NOMO-1 (cell line): ENCODE measurements at regions not wholly inside any gene's neighbourhood (a gene's known extent, or its start where the extent isn't known, plus 50 kb on each side); places are given as distances from the start of the nearest gene placed in this dataset.

Experiments used
- DNase-seq, 2 experiments: peaks; one replicate each; lab custom pipeline; 2025; ENCODE audit not compliant: unreplicated experiment in 2 of 2; lab: John Stamatoyannopoulos, UW

DNA sequence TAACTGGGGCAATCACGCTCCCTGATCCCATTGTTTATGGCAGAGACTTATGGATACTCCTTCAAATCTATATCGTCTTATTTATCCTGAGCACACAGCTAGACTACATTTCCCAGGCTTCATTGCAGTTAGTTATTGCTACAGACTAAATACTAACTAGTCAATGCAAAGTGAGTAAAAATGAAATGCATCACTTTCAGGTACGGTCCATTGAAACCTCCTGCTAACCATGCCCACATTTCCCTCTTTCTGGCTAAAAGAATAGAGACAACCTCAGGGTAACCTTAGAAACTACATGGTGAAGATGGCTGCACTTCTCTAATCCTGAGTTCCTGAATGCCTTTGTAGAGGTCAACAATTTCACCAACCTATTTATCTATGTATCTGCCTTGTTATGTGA is 437.4 kb downstream of the EPHA4 start:
- DNase-seq: no peak

DNA sequence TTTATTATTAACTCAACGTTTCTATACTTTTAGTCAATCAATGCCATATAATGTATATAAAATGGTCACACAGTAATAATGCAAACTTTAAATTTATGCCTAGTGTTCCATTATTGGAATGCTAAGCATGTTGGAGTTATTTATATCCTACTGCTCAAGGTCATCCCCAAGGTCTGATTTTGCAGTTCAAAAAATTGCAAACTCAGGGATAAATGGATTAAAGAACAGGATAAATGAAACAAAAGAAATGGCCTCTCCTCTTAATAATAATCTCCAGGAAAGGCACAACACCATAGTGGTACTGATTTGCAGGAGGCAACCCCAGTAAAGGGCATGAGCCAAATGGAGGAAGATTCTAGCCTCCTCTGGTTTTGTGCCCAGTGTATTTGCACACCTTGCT is 436.4 kb downstream of the EPHA4 start:
- DNase-seq: no peak

DNA sequence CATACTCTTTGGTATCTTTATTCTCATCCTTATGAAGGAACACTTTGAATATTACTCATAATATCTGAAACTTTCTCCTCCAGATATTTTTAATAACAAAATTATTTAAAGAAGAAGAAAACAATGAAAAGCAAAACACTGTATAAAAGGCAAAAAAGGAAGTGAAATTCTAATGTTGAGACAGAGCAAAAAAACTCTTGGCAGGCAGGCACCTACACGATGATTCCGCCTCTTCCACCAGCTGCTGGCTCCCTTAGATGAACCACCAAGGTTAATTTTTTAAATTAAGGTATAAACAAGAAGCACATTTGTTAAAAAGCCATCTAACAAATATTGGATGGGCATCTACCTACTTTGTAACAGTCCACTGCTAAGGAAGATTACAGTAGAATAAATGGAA is 434.7 kb downstream of the EPHA4 start:
- DNase-seq: no peak

DNA sequence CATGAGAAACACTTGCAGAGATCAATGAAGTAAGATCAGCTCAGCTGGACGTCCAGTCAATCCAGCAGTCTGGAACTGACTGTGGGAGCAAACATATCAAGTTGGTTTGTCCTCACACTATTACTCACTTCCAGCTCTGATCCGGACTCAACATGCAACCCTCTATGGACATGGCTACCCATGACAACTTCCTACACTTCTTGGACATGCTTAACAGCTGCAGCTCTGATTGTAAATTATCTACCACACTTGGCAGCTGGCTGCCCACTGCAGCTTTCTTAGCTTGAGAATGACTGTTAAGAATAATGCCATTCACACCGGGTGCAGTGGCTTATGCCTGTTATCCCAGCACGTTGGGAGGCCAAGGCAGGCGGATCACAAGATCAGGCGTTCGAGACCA is 429.8 kb downstream of the EPHA4 start:
- no peak for DNase-seq

DNA sequence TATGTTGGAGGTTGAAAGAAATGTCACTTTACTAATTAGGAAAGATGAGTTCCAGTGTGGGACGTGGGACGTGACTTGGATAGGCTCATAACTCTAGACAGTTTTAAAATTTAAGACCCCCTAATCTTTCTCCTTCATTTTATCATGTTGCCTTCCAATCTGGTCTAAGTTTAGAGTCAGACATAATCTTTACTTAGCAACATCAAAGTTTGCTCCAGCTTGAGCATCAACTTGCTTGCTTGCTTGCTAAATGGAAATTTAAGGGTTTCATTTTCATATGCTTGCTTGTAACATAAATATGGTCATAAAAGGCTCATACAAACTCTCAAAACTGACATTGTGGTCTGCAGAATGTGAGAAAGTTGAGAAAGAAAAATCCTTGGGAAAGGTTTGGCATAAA is 428.9 kb downstream of the EPHA4 start:
- DNase-seq: no peak

DNA sequence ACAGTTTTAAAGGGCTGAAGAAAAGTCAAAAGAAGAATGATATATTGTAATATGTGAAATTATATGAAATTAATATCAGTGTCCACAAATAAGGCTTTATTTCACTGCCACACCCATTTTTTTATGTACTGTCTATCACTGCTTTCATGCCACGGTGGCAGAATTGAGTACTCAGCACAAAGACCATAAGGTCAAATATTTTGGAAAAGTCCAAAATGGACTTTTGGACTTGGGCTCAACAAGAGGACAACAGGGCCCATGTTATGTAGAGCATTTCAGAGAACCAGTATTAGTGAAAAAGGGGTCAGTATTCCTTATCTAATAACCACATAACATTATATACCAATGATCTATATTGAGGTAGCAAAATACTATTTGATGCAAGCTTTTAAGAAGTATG is 427.2 kb downstream of the EPHA4 start:
- DNase-seq: no peak

DNA sequence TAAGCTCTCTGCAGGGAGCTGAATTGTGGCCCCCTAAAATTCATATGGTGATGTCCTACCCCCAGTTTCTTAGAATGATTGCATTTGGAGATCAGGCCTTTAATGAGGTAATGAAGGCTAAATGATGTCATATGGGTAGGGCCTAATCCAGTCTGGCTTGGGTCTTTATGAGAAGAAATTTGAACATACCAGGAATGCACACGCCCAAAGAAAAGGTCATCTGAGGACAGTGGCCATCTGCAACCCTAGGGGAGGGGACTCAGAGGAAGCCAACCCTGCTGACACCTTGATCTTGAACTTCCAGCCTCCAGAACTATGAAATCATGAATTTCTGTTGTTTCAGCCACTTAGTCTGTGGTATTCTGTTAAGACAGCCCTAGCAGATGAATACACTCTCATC is 426.7 kb downstream of the EPHA4 start:
- no peak for DNase-seq

DNA sequence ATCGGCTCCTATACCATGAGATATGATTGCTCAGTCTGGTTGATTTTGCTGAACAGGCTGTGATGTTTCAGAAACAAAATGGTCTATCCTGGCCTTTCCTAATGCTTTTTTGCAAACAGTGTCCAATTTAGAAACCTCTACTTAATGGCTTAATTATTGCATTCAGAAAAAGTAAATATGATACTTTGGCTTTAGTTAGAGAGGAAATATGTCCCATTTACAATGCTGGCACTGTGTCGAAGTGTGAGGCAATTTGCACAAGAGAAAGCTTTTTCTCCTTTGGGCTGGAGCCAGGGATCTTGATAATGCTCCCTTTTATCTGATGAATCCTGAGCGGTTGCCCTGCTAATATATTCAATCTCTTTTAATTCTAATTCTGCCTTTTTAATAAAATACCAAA is 418.9 kb downstream of the EPHA4 start:
- DNase-seq: no peak

DNA sequence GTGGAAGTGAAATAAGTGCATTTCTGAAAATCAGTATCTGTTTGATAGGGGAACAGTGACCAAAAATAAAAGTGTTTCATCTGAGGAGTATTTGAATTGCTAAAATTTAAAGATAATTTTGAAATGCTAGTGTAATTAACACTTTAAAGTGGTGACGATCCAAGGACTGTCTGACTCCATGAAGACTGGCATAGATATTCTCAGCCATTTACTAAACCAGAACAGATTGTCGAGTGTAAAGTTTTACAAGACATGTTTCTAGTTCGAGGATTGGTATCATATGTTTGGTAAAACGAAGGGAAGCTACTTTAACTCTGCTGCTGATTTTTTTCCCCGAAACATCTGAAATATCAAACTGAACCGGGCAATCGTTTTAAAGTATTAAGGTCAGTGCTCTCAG is 417.9 kb downstream of the EPHA4 start:
- no peak for DNase-seq

DNA sequence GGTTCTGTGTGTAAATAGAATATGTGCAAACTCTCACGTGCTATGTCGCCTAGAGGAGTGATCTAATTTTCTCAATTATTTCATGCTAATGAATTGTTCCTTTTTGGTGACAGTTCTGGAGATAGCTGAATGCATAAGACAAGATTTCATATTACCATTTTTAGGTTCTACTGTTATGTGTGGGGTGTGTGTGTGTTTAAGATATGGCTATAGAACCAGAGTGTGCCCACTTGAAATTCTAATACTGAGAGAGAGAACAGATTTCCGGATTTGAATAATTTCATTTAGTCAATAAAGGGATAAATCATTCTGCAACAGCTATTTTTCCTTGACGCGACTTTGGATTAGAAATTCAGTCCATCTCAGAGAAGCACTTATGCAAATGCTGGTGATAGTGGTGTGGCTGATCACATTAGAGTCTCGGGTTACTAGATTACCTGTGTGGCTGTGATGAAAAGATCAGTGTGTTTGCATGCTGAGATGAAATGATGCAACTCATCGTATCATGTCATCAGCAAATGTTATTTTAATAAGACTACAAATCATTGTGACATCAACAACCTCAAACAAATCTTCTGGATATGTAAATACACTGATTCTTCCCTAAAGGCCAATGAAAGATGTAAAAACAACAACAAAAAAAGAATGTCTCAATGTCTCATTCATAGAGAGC is 415.9 kb downstream of the EPHA4 start:
- no peak for DNase-seq

DNA sequence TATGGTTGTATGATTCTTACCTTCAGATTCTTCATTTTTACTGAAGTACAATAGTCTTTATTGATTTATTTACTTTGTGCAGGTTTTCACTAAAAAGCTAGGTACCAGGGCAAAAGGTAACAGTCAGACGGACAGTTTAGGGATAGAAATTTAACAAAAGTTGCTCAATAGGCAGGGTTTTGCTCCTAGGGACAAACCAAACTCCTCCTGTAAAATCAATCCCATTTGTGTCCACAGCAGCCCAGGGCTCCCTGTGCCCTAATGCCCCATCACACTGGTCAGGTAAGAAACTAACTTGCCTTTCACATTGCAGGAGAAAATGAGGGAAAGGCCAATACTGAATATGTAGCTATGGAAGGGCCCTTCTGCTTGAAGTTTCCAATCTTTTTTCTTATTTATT is 410.9 kb downstream of the EPHA4 start:
- no peak for DNase-seq

DNA sequence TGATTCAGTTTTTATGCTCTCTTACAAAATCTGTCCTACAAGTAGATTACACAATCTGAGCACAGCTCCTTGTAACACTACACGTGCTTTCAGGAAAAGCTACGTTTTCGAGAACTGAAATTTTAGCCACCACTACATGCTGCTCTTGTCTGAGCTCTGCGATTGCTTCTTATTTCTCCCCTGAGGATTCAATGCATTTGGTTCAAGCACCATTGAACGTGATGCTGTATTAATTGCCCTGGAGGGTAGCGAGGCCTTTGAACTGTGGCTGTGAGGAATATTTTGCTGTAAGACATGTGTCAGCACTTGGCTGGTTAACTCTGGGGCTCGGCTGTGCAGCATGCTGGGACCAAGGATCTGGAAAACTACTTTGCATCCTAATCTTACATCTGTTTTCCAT is 405.8 kb downstream of the EPHA4 start:
- DNase-seq: no peak

DNA sequence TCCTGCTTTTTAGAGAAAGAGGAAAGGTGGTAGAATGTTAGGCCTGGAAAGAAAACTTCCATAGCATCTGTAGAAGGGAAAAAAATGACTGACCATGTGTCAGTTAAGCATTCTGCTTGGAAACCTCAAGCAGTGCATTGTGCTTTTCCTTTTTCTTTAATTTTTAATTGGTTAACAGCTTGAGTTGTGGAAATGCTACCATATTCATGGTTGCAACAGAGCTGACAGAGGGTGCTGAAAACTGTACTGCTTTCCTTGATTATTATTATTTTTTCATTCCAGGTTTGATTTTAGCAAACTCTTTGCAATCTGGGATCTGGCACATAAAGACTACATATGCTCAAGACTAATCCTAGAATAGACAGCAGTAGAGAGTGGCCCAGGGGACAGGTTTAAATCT is 404.5 kb downstream of the EPHA4 start:
- DNase-seq: no peak

DNA sequence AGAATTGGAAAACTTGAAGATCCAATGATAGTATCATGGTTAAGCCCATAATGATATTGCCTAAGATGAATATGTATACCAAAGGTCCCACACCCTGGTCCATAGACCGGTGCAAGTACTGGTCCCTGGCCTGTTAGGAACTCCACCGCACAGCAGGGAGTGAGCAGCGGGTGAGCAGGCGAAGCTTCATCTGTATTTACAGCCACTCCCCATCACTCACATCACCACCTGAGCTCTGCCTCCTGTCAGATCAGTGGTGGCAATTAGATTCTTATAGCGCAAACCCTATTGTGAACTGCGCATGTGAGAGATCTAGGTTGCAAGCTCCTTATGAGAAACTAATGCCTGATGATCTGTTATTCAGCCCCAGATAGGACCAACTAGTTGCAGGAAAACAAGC is 402.4 kb downstream of the EPHA4 start:
- DNase-seq: no peak

DNA sequence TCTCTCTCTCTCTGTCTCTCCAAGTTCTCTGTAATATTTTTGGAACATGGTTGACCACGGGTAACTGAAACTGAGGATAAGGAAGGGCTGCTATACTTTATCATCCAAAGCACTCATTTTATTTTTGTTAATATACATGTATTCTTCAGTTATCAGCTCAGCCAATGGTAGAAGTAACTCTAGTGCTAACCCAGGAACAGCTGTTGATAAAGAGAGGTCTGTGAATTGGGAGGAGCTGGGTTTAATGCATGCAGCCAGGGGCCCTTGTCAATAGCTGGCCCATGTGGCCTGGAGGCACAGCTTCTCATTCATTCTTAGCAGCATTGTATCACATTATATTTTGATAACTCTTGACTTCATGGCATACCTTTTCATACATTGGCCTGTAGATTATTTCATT is 401.6 kb downstream of the EPHA4 start:
- DNase-seq: no peak

DNA sequence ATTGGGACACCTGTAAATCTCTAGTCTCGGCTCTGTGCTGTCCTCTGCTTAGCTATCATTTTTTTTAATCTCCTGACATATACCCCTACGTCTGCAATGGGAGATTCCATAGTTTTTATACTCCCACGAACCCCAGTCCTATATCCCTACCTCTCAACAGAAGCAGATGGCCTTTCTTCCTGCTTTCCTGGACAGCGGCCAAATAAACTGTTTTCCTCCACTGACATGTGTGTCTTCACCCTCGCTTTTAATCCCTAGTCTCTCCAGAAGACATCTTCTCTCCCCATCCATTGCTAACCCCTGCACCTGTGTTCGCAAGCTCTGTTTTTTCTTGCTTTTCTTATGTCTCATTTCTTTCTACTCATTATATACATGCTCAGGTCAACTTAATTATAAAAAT is 395.4 kb downstream of the EPHA4 start:
- DNase-seq: no peak

DNA sequence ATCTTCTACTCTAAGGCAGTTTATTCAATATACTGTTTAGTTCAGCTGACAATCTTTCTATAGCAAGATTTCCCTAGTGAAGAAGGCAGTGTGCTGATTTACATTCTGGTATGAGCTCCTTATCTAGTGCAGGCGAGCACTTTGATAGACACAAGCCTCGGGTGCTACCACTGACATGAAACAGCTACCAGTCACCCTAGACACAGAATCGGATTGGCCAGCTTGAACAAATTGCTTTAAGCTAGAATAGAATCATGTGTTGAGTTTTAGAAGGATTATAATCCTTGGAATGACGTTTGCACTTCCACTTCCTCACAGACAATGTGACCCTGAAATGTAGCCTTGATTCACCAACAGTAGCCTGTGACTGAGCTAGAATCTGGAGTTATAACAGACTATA is 394.0 kb downstream of the EPHA4 start:
- no peak for DNase-seq

DNA sequence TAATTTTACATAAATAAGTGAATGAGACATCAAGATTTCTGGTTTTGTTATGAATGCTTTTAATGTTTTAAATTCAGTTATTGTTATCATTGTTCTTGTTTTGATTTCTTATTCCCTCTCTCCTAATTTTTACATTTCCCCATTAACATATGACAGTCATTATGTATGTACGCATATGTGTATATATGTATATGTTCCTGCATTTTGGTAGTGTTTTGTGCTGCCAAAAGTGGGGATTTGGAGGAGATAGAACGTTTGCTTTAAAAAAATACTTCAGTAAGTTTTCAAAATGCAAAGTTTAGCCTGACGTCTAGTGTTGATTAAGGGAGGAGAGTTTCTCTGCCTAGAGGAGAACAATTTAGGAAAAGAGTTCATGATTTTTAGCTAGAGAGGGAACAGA is 385.2 kb downstream of the EPHA4 start:
- DNase-seq: no peak

DNA sequence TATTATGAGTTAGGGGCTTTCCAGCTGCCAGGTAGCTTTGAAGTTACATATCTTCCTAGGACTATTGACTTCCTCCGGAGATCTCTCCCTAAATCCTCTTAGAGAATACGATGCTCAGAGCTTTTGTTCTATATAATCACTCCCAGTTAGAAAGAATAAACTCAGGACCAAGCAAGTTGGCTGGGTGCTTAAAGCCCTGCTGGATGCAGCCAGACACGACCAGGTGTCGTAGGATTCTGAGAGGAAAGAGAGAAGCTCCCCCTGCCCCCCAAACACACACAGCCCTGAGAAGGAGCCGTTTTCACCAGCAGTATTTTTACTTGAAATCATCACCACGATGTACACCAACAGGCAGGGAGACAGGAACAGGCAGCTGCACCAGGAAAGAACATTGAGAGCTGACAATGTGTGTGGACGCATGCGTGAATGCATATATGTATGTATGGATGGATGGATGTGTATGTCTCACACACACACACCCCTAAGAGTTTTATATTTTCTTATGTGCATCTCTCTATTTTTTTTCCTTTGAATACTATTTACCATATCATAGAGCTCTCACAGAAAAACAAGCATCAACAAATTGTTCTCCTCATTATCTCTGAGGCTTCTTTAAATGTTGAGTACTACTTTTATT is 382.6 kb downstream of the EPHA4 start:
- no peak for DNase-seq

DNA sequence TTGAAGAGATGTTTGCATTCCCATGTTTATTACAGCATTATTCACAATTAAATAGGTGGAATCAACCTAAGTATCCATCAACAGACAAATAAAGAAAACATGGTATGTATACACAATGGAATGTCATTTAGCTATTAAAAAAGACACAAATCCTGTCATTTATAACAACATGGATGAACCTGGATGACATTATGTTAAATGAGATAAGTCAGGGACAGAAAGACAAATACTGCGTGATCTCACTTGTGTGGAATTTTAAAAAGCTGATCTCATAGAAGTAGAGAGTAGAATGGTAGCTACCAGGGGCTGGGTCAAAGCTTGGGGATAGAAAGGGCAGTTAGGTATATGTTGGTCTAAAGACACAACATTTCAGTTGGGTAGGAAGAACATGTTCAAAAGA is 376.3 kb downstream of the EPHA4 start:
- DNase-seq: no peak

DNA sequence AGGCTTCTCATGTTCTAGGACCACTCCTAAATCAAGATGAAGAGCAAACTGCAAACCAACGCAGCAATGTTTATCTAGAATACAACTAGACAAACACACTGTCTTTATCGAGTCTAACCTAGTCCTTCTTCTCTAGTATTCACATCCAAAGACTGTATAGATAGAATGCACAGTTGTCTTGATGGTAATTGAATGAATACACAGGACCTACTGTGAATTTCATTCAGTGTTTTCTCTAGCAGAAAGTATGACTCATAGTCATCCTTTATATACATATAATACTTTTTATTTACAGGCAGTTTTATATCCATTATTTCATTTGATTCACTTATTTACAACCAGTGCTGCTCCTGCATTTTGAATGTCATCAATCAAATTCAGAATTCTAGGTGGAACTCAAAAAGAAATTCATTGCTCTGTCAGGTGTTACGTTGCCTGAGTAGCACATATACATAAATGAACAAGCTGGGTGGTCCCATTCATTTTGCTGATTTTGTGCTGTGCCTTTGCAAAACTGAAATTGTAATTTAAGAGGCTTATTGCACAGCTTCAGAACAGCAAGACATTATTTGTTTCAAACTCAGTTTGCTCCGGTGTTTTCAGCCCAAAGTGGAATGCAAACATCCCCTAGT is 374.8 kb downstream of the EPHA4 start:
- no peak for DNase-seq

DNA sequence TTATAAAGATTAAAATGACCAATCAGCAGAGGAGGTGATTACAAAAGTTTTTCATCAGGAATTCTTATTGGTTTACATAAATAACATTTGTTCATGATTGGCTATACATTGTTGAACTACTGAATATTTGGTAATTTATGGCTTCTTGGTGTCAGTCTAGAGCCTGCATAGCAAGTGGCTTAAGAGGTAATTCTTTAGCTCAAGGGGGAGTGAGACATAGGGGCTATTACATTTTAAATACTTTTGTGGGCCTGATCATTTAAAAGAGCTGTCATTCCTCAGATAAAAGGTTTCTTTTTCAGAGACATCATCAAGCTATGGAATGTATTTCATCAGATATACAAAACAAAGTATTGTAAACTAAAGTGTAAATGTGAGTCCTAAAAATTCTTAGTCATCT is 373.8 kb downstream of the EPHA4 start:
- no peak for DNase-seq
